ENCODE measurements at regions not wholly inside any gene's neighbourhood (a gene's known extent, or its start where the extent isn't known, plus 50 kb on each side); places are given as distances from the start of the nearest gene placed in this dataset.

DNA sequence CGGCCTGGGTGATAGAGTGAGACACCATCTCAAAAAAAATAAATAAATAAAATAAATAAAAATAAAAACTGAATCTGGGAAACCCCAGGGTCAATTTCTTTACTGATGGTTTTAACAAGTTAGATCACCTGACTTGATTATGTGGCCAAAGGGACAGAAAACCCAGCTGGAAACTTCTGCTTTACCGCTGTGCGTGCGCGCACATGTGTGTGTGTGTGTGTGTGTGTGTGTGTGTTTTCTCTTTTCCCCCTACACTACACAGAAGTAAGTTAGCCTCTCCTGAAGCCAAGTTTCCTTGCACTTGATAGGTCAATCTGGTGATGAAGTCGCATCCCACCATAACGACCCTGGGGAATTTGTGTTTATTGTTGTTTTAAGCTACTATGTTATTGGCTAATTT lies 105.3 kb upstream of the AMN1 start:
- no peak for DNase-seq (ENCODE audit: low spot score)
- no peaks in the 10 kb centered on the region; the same call in 1 of the 2 replicates for H3K27me3 Mint-ChIP-seq (ENCODE audit: low read depth)
- TF ChIP-seq ZNF423 (CRISPR knock-in tag; IDR thresholded peaks at IDR 0.05) = no peak
- ATAC-seq = no peak
- no peak overlapping the region for H3K4me3 Mint-ChIP-seq
- ChIA-PET CTCF (no interaction called here), POLR2A (no interaction called here)
- H3K36me3 Mint-ChIP-seq = peaks cover 14% of the 10 kb centered on the region
- H3K4me1 Mint-ChIP-seq = peaks cover 6% of the 10 kb centered on the region; the same call in 1 of the 2 replicates
- no peak overlapping the region for H3K27ac Mint-ChIP-seq
- peaks cover 42% of the 10 kb centered on the region for H3K9me3 Mint-ChIP-seq

- TF ChIP-seq GABPB1 (CRISPR knock-in tag; IDR thresholded peaks at IDR 0.05) (no peak), ZNF138 (CRISPR knock-in tag; conservative IDR thresholded peaks at IDR 0.05) (no peak), TEAD1 (CRISPR knock-in tag; IDR thresholded peaks at IDR 0.05) (no peak), FOXJ3 (CRISPR knock-in tag; IDR thresholded peaks at IDR 0.05; ENCODE audit: borderline replicate concordance) (no peak), MXD4 (CRISPR knock-in tag; IDR thresholded peaks at IDR 0.05; ENCODE audit: borderline replicate concordance) (no peak), TCF7 (CRISPR knock-in tag; IDR thresholded peaks at IDR 0.05; ENCODE audit: low read depth) (no peak)
- CTCF ChIA-PET = no interaction called here
- Mint-ChIP-seq H3K27ac (no peak overlapping the region), H3K27me3 (ENCODE audit: low read depth) (no peaks in the 10 kb centered on the region; the same call in 1 of the 2 replicates), H3K36me3 (peaks cover 18% of the 10 kb centered on the region), H3K9me3 (peaks cover 41% of the 10 kb centered on the region), H3K4me1 (peaks cover 6% of the 10 kb centered on the region; the same call in 1 of the 2 replicates), H3K4me3 (no peak overlapping the region)
- POLR2A ChIA-PET = interaction anchor here (0.7 kb wide), 1 partner anchor 129 kb away, joined by 3 read pairs; no protein-coding TSS in a partner anchor
- DNase-seq (ENCODE audit: low spot score) (no peak), ATAC-seq (no peak)
Measured at GRCh38 chr12:31832740-31833729, 104.2 kb upstream of the AMN1 start.

- Mint-ChIP-seq H3K4me1 (peaks cover 2% of the 10 kb centered on the region; the same call in 1 of the 2 replicates), H3K9me3 (peaks cover 67% of the 10 kb centered on the region), H3K27me3 (ENCODE audit: low read depth) (no peaks in the 10 kb centered on the region; the same call in 1 of the 2 replicates), H3K27ac (no peak overlapping the region), H3K36me3 (peaks cover 39% of the 10 kb centered on the region), H3K4me3 (no peak overlapping the region)
- DNase-seq (ENCODE audit: low spot score) (no peak), ATAC-seq (no peak)
- TF ChIP-seq CREM (CRISPR knock-in tag; IDR thresholded peaks at IDR 0.05) (no peak), EMX1 (CRISPR knock-in tag; IDR thresholded peaks at IDR 0.05) (no peak), NR2C2 (CRISPR knock-in tag; IDR thresholded peaks at IDR 0.05) (no peak), AR (CRISPR knock-in tag; IDR thresholded peaks at IDR 0.05) (no peak), TEAD1 (CRISPR knock-in tag; IDR thresholded peaks at IDR 0.05) (no peak), ERG (CRISPR knock-in tag; IDR thresholded peaks at IDR 0.05) (no peak)
- TF ChIP-seq, protein P1, sequence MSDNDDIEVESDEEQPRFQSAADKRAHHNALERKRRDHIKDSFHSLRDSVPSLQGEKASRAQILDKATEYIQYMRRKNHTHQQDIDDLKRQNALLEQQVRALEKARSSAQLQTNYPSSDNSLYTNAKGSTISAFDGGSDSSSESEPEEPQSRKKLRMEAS (CRISPR knock-in tag; IDR thresholded peaks at IDR 0.05) = no peak
- POLR2A ChIA-PET = no interaction called here
- CTCF ChIA-PET = no interaction called here
Measured at GRCh38 chr12:31828071-31828470, 99.2 kb upstream of the AMN1 start.

DNA sequence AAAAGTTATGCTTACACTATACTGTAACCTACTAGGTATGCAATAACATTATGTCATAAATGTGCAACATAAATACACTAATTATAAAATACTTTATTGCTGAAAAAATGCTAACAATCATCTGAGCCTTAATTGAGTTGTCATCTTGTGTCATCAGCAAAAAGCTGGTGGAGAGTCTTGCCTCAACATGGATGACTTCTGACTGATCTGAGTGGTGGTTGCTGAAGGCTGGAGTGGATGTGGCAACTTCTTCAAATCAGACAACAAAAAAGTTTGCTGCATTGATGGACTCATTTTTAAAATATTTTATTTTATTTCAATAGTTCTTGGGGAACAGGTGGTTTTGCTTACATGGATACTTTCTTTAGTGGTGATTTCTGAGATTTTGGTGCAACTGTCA lies 93.9 kb upstream of the AMN1 start:
- POLR2A ChIA-PET = no interaction called here
- DNase-seq (ENCODE audit: low spot score) = no peak
- CTCF ChIA-PET = interaction anchor here (0.6 kb wide), 1 partner anchor 421 kb away, joined by 3 read pairs; no protein-coding TSS in a partner anchor
- peaks cover 30% of the 10 kb centered on the region for H3K9me3 Mint-ChIP-seq
- no peak overlapping the region for H3K27ac Mint-ChIP-seq
- no peak for ATAC-seq
- H3K27me3 Mint-ChIP-seq (ENCODE audit: low read depth) = no peaks in the 10 kb centered on the region
- no peak overlapping the region for H3K4me3 Mint-ChIP-seq
- peaks cover under 1% of the 10 kb centered on the region; the same call in 1 of the 2 replicates for H3K4me1 Mint-ChIP-seq
- peaks cover 23% of the 10 kb centered on the region for H3K36me3 Mint-ChIP-seq
- TF ChIP-seq, protein P2, sequence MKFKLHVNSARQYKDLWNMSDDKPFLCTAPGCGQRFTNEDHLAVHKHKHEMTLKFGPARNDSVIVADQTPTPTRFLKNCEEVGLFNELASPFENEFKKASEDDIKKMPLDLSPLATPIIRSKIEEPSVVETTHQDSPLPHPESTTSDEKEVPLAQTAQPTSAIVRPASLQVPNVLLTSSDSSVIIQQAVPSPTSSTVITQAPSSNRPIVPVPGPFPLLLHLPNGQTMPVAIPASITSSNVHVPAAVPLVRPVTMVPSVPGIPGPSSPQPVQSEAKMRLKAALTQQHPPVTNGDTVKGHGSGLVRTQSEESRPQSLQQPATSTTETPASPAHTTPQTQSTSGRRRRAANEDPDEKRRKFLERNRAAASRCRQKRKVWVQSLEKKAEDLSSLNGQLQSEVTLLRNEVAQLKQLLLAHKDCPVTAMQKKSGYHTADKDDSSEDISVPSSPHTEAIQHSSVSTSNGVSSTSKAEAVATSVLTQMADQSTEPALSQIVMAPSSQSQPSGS (CRISPR knock-in tag; IDR thresholded peaks at IDR 0.05; ENCODE audit: borderline replicate concordance, low read depth) = no peak
- TF ChIP-seq TEAD4 (CRISPR knock-in tag; IDR thresholded peaks at IDR 0.05) = no peak
- TF ChIP-seq, protein P3, sequence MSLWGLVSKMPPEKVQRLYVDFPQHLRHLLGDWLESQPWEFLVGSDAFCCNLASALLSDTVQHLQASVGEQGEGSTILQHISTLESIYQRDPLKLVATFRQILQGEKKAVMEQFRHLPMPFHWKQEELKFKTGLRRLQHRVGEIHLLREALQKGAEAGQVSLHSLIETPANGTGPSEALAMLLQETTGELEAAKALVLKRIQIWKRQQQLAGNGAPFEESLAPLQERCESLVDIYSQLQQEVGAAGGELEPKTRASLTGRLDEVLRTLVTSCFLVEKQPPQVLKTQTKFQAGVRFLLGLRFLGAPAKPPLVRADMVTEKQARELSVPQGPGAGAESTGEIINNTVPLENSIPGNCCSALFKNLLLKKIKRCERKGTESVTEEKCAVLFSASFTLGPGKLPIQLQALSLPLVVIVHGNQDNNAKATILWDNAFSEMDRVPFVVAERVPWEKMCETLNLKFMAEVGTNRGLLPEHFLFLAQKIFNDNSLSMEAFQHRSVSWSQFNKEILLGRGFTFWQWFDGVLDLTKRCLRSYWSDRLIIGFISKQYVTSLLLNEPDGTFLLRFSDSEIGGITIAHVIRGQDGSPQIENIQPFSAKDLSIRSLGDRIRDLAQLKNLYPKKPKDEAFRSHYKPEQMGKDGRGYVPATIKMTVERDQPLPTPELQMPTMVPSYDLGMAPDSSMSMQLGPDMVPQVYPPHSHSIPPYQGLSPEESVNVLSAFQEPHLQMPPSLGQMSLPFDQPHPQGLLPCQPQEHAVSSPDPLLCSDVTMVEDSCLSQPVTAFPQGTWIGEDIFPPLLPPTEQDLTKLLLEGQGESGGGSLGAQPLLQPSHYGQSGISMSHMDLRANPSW (CRISPR knock-in tag; conservative IDR thresholded peaks at IDR 0.05; ENCODE audit: low read depth) = no peak
- no peak for TF ChIP-seq ZBTB21 (CRISPR knock-in tag; IDR thresholded peaks at IDR 0.05; ENCODE audit: borderline replicate concordance)
- TF ChIP-seq ESRRA (CRISPR knock-in tag; IDR thresholded peaks at IDR 0.05; ENCODE audit: borderline replicate concordance) = no peak

Measured in WTC11 (cell line).